NCI-H69 (cell line): ENCODE measurements at regions not wholly inside any gene's neighbourhood (a gene's known extent, or its start where the extent isn't known, plus 50 kb on each side); places are given as distances from the start of the nearest gene placed in this dataset.
"Not testable (repeated sequence)": the region's sequence is repeated elsewhere in the genome, so short reads cannot be mapped to it uniquely, and the experiment has no call there.

Experiments used
- DNase-seq: peaks from one replicate; lab custom pipeline; 2025; lab: John Stamatoyannopoulos, UW

GRCh38 chr5:155699385-155699784 is 627.6 kb upstream of the SGCD start:
- peak; percentile 57 for DNase-seq

GRCh38 chr5:155700333-155700732 is 626.6 kb upstream of the SGCD start:
- DNase-seq, result peak; percentile 40

- no peak for DNase-seq
These were observed 615.1 kb upstream of the SGCD start for GRCh38 chr5:155711882-155712281.

- DNase-seq, result not testable (repeated sequence)
These were observed 612.5 kb upstream of the SGCD start for GRCh38 chr5:155714435-155714834.

GRCh38 chr5:155726267-155726666 is 600.7 kb upstream of the SGCD start:
- DNase-seq, result no peak

GRCh38 chr5:155727512-155728145 is 599.3 kb upstream of the SGCD start:
- no peak for DNase-seq

GRCh38 chr5:155728146-155728856 is 598.7 kb upstream of the SGCD start:
- DNase-seq, result peak; percentile 94

- peak; percentile 92 for DNase-seq
These were observed 597.9 kb upstream of the SGCD start for GRCh38 chr5:155728857-155729683.

- DNase-seq, result peak; percentile 94
These were observed 597.3 kb upstream of the SGCD start for GRCh38 chr5:155729684-155730059.

- no peak for DNase-seq
These were observed 594.2 kb upstream of the SGCD start for GRCh38 chr5:155732587-155733376.

GRCh38 chr5:155733935-155734334 is 593.0 kb upstream of the SGCD start:
- no peak for DNase-seq

- peak; percentile 95 for DNase-seq
These were observed 591.6 kb upstream of the SGCD start for GRCh38 chr5:155735388-155735787.

GRCh38 chr5:155738616-155739015 is 588.3 kb upstream of the SGCD start:
- no peak for DNase-seq

- no peak for DNase-seq
These were observed 580.5 kb upstream of the SGCD start for GRCh38 chr5:155746367-155747038.

- DNase-seq, result no peak
These were observed 576.9 kb upstream of the SGCD start for GRCh38 chr5:155750101-155750500.

- peak; percentile 66 for DNase-seq
These were observed 576.4 kb upstream of the SGCD start for GRCh38 chr5:155750571-155750970.

- peak; percentile 100 for DNase-seq
These were observed 572.9 kb upstream of the SGCD start for GRCh38 chr5:155753943-155754581.

- DNase-seq, result no peak
These were observed 567.7 kb upstream of the SGCD start for GRCh38 chr5:155759252-155759651.

- no peak for DNase-seq
These were observed 567.0 kb upstream of the SGCD start for GRCh38 chr5:155759984-155760383.

- no peak for DNase-seq
These were observed 565.5 kb upstream of the SGCD start for GRCh38 chr5:155761502-155761901.

GRCh38 chr5:155765715-155766114 is 561.2 kb upstream of the SGCD start:
- DNase-seq, result peak; percentile 12
